HFF-Myc (cell line): ENCODE measurements at regions not wholly inside any gene's neighbourhood (a gene's known extent, or its start where the extent isn't known, plus 50 kb on each side); places are given as distances from the start of the nearest gene placed in this dataset.

Source experiments
- DNase-seq: peaks from one replicate; pipeline ENCODE4 v3.0.0-alpha.2; 2011; ENCODE audit warnings: low read depth; ENCODE audit errors: extremely low read depth
- H3K4me3 ChIP-seq: replicated peaks from 2 replicates; pipeline ENCODE4 v1.5.1; 2011; ENCODE audit warnings: low read depth, mild to moderate bottlenecking, control low read depth, low read length
- TF ChIP-seq, protein P1 (sequence below): IDR thresholded peaks from 2 replicates; pipeline ENCODE4 v1.5.1; 2012; ENCODE audit warnings: mild to moderate bottlenecking, low read depth, low read length, control low read depth; ENCODE audit errors: missing control alignments

DNA sequence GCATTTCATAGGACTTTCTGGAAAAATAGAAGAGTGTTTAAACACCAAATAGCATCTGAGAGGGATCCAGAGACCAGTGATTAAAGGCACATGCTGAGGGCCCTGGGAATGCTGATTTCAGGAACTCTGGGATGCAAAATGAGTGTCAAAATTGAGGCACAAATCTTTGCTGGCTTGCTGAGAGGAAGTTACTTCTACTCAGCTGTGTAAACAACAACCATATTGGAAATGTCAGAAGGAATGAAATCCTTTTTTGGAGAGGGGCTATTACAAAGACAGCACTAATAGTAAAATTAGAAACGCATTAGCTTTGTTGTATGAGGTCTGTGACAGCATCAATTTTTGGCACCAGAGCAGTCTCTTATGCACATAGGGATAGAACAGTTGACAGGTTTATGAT lies 267.8 kb upstream of the RAG2 start:
- TF ChIP-seq, protein P1, sequence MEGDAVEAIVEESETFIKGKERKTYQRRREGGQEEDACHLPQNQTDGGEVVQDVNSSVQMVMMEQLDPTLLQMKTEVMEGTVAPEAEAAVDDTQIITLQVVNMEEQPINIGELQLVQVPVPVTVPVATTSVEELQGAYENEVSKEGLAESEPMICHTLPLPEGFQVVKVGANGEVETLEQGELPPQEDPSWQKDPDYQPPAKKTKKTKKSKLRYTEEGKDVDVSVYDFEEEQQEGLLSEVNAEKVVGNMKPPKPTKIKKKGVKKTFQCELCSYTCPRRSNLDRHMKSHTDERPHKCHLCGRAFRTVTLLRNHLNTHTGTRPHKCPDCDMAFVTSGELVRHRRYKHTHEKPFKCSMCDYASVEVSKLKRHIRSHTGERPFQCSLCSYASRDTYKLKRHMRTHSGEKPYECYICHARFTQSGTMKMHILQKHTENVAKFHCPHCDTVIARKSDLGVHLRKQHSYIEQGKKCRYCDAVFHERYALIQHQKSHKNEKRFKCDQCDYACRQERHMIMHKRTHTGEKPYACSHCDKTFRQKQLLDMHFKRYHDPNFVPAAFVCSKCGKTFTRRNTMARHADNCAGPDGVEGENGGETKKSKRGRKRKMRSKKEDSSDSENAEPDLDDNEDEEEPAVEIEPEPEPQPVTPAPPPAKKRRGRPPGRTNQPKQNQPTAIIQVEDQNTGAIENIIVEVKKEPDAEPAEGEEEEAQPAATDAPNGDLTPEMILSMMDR, result no peak
- no peak overlapping the region for H3K4me3 ChIP-seq
- no peak for DNase-seq

DNA sequence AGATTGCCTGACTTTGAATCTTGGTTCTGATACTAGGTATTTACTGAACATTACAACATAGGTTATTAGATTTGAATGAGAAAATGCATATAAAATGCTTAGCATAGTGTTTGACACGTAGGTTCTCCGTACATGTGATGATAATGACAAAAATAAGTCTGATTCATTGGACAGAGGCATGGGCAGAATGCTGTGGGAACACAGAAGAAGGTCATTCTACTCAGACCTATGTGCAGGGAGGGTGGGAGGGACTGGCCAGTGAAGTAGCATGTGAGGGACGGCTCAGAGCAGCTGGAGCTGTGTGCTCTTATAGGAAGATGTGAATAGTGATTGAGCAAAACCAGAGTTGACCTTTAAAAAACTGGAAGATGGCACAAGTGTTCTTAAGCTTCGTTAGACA lies 256.8 kb upstream of the RAG2 start:
- TF ChIP-seq, protein P1, result no peak
- DNase-seq, result no peak
- H3K4me3 ChIP-seq, result no peak overlapping the region

DNA sequence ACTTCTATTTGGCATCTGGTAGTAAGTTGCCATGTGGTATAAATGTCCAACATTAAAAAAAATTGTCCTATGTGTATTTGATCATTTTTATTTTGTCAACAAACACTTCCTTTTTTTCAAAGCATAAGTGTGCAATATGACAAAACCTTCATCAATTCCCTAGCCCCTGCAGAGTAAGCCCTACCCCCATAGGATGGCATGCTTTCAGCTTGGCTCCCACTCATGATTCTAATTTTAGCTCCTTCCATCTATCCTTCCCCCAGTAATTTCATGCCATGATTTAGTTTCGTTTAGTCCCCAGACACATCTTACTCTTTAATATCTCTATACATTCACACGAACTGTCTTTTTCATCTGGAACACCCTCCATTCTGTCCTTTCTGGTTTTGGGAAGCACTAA lies 250.6 kb upstream of the RAG2 start:
- TF ChIP-seq, protein P1, result no peak
- no peak for DNase-seq
- H3K4me3 ChIP-seq, result no peak overlapping the region

DNA sequence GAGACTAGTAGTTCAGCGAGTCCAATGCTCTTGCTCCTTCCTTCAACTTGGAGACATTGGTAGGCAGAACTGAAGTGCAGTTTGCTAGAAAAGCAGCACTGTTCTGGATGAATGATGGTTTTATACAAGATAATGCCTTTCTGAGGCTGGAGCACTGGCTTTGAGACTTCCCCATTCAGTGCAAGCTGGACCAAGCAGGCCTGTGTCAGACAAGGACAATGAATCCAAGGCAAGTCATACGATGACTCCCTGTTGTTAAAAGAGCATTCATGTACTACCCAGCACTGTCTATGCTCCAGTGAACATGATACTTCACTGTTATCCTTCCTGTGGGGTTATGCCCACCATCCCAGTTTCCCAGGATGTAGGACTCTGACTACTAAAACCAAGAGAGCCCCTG lies 242.3 kb upstream of the RAG2 start:
- TF ChIP-seq, protein P1, result no peak
- no peak for DNase-seq
- no peak overlapping the region for H3K4me3 ChIP-seq

DNA sequence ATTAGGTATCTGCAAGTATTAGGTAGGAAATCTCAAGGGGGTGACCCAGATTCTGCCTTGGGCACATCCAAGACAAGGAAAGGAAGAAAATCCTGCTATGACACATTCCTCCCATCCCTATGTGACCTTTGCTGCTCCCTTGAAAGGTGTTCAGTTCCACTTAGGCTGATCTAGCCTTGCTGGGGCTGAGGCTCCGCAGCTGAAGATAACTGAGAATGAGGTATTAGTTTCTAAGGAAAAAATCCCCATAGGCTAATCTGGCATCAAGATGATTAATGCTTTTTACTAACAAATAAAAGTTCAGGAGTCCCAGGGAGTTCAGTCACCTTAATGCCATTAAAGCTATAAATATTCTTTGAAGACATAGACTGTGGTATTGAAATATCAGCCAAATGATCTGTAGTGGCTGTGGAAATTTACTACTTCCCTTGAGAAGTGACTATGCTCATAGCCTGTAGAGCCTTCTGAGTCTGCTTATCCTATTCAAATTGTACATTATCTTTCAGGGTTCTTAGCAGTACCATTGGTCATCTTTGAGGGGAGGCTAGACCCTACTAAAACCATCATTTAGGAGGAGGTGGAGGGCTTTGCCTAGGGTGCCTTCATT lies 239.9 kb upstream of the RAG2 start:
- DNase-seq, result no peak
- H3K4me3 ChIP-seq, result no peak overlapping the region
- TF ChIP-seq, protein P1, result no peak

DNA sequence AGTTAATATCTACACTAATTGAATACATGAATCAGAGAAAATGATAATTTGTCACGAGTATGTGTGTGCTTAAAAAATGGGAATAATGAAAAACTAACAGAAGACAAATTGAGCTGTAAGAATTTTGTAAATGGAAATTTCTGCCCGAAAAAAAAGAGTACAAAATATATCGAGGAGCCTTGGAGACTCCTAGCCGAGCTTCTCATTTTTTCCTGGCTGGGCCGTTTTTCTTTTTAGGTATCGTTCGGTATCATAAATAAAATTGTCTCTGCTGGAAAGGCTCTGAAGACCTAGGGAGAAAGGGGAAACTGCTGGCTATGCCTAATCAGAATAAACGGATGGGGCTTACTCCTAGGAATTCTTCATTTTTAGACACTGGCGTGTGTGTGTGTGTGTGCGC lies 227.2 kb upstream of the RAG2 start:
- TF ChIP-seq, protein P1, result no peak
- H3K4me3 ChIP-seq, result no peak overlapping the region
- no peak for DNase-seq

DNA sequence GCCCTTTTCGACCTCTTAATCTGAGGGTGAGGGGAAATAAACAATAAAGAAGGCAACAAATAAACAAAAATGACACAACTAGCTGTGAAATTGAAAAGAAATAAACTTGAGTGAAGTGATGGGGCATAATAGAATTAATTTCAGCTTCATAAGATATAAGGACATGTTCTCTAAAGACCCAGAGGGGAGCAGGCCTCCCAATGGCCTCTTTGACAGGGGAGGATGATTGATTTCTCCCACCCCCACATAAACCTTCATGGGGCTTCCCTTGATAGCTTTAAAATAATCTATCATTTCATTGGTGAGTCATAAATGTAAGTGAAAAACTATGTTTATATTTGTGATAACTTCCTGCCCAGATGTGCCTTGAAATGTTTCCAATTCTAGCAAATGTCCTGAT lies 226.3 kb upstream of the RAG2 start:
- no peak overlapping the region for H3K4me3 ChIP-seq
- TF ChIP-seq, protein P1, result no peak
- no peak for DNase-seq
